ENCODE measurements at regions not wholly inside any gene's neighbourhood (a gene's known extent, or its start where the extent isn't known, plus 50 kb on each side); places are given as distances from the start of the nearest gene placed in this dataset.

DNA sequence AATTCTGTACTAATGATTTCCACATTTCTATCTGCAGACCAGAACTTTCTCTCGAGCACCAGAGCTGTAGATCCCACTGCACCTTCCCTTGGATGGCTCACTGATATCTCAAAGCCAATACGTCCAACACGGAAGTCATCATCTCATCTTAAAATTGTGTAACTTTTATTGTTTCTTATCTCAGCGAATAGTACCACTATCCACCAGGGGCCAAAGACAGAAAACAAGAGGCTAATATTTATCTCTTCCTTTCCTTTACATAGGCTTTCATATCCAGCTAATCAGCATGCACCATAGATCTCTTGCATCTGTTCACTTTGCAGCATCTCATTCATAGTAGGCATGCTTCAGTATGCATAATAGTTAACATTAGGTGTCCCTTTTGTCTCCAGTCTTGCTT lies 303.6 kb downstream of the PTPRC start:
- intact Hi-C loops (cut with DNase I) = no loop called here
- no peaks in the 10 kb centered on the region for H3K9me3 ChIP-seq
- H3K36me3 ChIP-seq = no peaks in the 10 kb centered on the region
- no peak overlapping the region for H3K27ac ChIP-seq
- TF ChIP-seq CTCF (IDR thresholded peaks at IDR 0.05) = no peak
- ATAC-seq = no peak
- WGBS, 2 donors = 72 to 80% methylated on average over 4 of the region's 4 CpGs
- FAIRE-seq = no peak
- no peak for DNase-seq
- peaks cover 0 to 5% (median 4%) of the 10 kb centered on the region in 3 donors for H3K4me1 ChIP-seq
- no peaks in the 10 kb centered on the region for H3K27me3 ChIP-seq
- H3K4me3 ChIP-seq = no peak overlapping the region

DNA sequence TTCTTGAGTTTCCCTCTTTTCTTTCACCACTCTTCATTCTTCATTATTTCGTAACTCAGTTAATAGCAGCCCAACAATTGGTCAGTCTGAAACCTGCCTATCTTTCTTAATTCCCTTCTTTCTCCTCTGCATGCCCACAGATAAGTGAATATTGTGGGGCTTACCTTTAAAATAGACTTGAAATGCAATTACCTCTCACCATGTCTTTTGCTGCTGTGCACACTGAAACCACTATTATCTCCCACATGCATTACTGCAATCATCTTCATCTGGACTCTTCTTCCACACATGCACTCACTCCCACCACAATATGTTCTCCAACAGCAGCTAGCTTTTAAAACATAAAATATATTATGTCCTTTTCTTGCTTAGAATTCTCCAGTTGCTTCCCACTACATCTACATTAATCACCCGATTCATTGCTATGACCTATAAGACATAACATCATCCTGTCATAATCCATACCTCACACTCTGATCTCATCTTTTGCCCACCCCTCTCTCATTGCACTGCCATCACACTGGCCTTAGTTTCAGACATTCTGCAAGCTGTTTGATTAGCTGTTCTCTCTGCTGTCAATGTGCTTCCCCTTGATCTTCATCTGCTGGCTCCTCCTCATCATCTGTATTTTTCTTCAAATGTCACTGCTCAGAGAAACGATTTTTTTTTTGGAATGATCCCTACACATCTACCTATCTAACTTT lies 304.8 kb downstream of the PTPRC start:
- peaks cover 0 to 2% (median 0%) of the 10 kb centered on the region in 4 donors for H3K27me3 ChIP-seq
- intact Hi-C loops (cut with DNase I) = no loop called here
- no peak for DNase-seq
- ATAC-seq = no peak
- H3K4me1 ChIP-seq = no peaks in the 10 kb centered on the region
- H3K27ac ChIP-seq = no peak overlapping the region
- FAIRE-seq = no peak
- no peaks in the 10 kb centered on the region for H3K36me3 ChIP-seq
- no peak for TF ChIP-seq CTCF (IDR thresholded peaks at IDR 0.05)
- 63 to 76% methylated on average over 3 of the region's 3 CpGs for WGBS, 2 donors
- H3K9me3 ChIP-seq = no peaks in the 10 kb centered on the region
- H3K4me3 ChIP-seq = no peak overlapping the region

DNA sequence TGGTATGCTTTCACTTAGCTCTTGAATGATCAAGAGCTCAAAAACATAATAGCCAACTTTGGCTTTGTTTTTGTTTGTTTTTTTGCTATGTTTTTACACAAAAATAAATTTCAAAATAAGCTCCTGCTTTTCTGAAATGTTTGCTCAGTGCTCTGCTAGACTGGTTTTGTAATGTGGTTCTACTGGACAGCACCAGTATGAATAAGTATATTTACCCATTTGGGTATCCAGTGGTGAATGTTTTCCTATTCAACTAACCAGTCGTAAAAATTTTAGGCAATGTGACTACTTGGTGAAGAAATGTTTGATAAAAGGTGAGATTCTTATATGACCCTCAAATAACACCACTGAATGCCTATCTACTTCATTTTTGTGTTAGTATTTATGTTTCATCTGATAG lies 308.6 kb downstream of the PTPRC start:
- no peak for DNase-seq

GRCh38 chr1:198948895-198949659 lies 310.2 kb downstream of the PTPRC start:
- Histone ChIP-seq H3K27me3 (peaks cover 0 to 2% (median 0%) of the 10 kb centered on the region in 4 donors), H3K36me3 (no peaks in the 10 kb centered on the region), H3K4me3 (no peak overlapping the region), H3K4me1 (no peaks in the 10 kb centered on the region), H3K27ac (no peak overlapping the region), H3K9me3 (no peaks in the 10 kb centered on the region)
- DNase-seq = peak in 2 of 6 donors; percentile 21 to 44
- ATAC-seq = no peak
- 93 to 95% methylated on average over 28 of the region's 28 CpGs for WGBS, 2 donors
- intact Hi-C loops (cut with DNase I) = no loop called here
- FAIRE-seq = no peak
- no peak for TF ChIP-seq CTCF (IDR thresholded peaks at IDR 0.05)

More for the DNA sequence above, 308.6 kb downstream of the PTPRC start:
- Histone ChIP-seq H3K27ac (no peak overlapping the region), H3K4me3 (no peak overlapping the region), H3K9me3 (no peaks in the 10 kb centered on the region), H3K36me3 (no peaks in the 10 kb centered on the region), H3K4me1 (no peaks in the 10 kb centered on the region), H3K27me3 (peaks cover 0 to 2% (median 0%) of the 10 kb centered on the region in 4 donors)
- FAIRE-seq (no peak), ATAC-seq (no peak)
- 56 to 69% methylated on average over 1 of the region's 1 CpG for WGBS, 2 donors
- intact Hi-C loops (cut with DNase I) = no loop called here
- no peak for TF ChIP-seq CTCF (IDR thresholded peaks at IDR 0.05)

- intact Hi-C loops (cut with DNase I) = no loop called here
- Histone ChIP-seq H3K4me3 (no peak overlapping the region), H3K4me1 (no peaks in the 10 kb centered on the region), H3K9me3 (no peaks in the 10 kb centered on the region), H3K36me3 (no peaks in the 10 kb centered on the region), H3K27me3 (peaks cover 0 to 2% (median 0%) of the 10 kb centered on the region in 4 donors), H3K27ac (no peak overlapping the region)
- FAIRE-seq (no peak), DNase-seq (no peak), ATAC-seq (no peak)
- 73 to 95% methylated on average over 3 of the region's 3 CpGs for WGBS, 2 donors
- TF ChIP-seq CTCF (IDR thresholded peaks at IDR 0.05) = no peak
Observed at GRCh38 chr1:198950036-198950435, 311.2 kb downstream of the PTPRC start.
